ENCODE measurements at regions not wholly inside any gene's neighbourhood (a gene's known extent, or its start where the extent isn't known, plus 50 kb on each side); places are given as distances from the start of the nearest gene placed in this dataset.

DNA sequence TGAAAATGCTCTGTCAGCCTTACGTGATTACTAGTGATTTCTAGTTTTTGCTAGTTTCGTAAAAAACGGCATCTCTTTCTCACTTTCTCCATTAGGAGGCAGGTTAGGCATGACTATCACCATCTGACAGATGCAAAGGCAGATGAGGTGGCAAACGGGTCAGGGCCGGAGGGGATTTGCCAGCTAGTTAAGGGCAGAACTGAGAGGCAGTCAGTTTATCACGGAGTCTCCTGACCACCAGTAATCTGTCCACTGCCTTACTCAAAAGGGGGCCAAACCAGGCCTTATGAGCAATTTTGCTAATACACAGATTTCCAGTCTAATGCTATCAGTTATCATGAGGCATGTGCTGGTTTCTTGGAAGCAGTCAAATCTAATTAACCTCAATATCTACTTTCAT is 159.3 kb downstream of the TSEN15 start:
- Histone ChIP-seq H2AFZ (no peak overlapping the region), H4K20me1 (ENCODE audit: insufficient read depth, poor library complexity, severe bottlenecking) (no peaks in the 10 kb centered on the region), H3K79me2 (no peaks in the 10 kb centered on the region), H3K9me2 (replicated peaks; ENCODE audit: insufficient read depth) (no peaks in the 10 kb centered on the region), H3K4me3 (no peak overlapping the region), H3K9me3 (ENCODE audit: low read depth) (no peaks in the 10 kb centered on the region), H3K27ac (no peak overlapping the region), H3K4me1 (ENCODE audit: insufficient read depth) (peaks cover 3% of the 10 kb centered on the region), H3K4me2 (no peak overlapping the region), H3K27me3 (no peaks in the 10 kb centered on the region), H3K36me3 (replicated peaks; ENCODE audit: insufficient read depth, low read depth) (no peaks in the 10 kb centered on the region)
- 87% methylated on average over 6 of the region's 6 CpGs for WGBS (ENCODE audit: low lambda C conversion rate, missing lambda C conversion rate)
- no peak for DNase-seq (ENCODE audit: low spot score)
- TF ChIP-seq, protein P1, sequence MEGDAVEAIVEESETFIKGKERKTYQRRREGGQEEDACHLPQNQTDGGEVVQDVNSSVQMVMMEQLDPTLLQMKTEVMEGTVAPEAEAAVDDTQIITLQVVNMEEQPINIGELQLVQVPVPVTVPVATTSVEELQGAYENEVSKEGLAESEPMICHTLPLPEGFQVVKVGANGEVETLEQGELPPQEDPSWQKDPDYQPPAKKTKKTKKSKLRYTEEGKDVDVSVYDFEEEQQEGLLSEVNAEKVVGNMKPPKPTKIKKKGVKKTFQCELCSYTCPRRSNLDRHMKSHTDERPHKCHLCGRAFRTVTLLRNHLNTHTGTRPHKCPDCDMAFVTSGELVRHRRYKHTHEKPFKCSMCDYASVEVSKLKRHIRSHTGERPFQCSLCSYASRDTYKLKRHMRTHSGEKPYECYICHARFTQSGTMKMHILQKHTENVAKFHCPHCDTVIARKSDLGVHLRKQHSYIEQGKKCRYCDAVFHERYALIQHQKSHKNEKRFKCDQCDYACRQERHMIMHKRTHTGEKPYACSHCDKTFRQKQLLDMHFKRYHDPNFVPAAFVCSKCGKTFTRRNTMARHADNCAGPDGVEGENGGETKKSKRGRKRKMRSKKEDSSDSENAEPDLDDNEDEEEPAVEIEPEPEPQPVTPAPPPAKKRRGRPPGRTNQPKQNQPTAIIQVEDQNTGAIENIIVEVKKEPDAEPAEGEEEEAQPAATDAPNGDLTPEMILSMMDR (IDR thresholded peaks at IDR 0.05; ENCODE audit: poor library complexity) = peak; percentile 4
- TF ChIP-seq EZH2 (IDR thresholded peaks at IDR 0.05; ENCODE audit: borderline replicate concordance) (no peak), EZH2phosphoT487 (IDR thresholded peaks at IDR 0.05; ENCODE audit: low read depth, severe bottlenecking, unreplicated experiment) (no peak)

DNA sequence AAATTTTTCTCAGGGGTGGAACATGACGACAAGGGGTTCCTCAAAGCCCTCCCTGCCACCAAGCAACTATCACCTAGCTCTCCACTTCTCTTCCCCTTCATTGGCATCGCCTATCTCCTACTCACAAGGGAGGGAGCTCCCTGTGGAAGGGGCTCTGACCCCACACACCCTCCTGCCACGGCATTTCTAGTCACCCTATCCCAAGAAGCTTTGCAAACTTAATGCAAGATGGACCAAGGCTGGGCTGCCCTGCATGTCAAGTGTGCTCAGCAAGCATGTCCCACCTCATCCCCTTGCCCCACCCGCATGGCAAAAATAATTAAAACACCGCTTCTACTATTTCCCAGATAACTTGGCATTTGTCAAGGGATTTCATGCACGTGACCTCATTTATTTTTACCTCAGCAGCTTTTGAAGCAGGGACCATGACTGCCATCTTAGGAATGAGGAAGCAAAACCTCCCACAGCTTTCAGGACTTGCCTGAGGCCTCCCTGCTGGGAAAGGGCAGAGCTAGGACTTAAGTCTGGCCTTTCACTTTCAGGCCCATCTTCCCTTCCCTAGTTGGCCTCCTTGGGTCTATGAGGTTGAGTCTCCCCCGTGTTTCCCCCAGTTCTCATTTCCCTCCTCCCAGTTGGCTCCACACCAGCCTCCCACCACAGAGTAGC is 161.3 kb downstream of the TSEN15 start:
- no peak for TF ChIP-seq EZH2 (IDR thresholded peaks at IDR 0.05; ENCODE audit: borderline replicate concordance)
- TF ChIP-seq, protein P1 (IDR thresholded peaks at IDR 0.05; ENCODE audit: poor library complexity) = no peak
- TF ChIP-seq EZH2phosphoT487 (IDR thresholded peaks at IDR 0.05; ENCODE audit: low read depth, severe bottlenecking, unreplicated experiment) = no peak
- Histone ChIP-seq H3K27ac (peak overlapping the region; percentile 71), H3K79me2 (no peaks in the 10 kb centered on the region), H3K27me3 (no peaks in the 10 kb centered on the region), H3K4me2 (no peak overlapping the region), H3K9me3 (ENCODE audit: low read depth) (no peaks in the 10 kb centered on the region), H3K36me3 (replicated peaks; ENCODE audit: insufficient read depth, low read depth) (no peaks in the 10 kb centered on the region), H3K4me3 (no peak overlapping the region), H3K4me1 (ENCODE audit: insufficient read depth) (peaks cover 3% of the 10 kb centered on the region), H2AFZ (peak overlapping the region; percentile 35), H3K9me2 (replicated peaks; ENCODE audit: insufficient read depth) (no peaks in the 10 kb centered on the region), H4K20me1 (ENCODE audit: insufficient read depth, poor library complexity, severe bottlenecking) (no peaks in the 10 kb centered on the region)
- 78% methylated on average over 7 of the region's 7 CpGs for WGBS (ENCODE audit: low lambda C conversion rate, missing lambda C conversion rate)
- DNase-seq (ENCODE audit: low spot score) = peak; percentile 71

DNA sequence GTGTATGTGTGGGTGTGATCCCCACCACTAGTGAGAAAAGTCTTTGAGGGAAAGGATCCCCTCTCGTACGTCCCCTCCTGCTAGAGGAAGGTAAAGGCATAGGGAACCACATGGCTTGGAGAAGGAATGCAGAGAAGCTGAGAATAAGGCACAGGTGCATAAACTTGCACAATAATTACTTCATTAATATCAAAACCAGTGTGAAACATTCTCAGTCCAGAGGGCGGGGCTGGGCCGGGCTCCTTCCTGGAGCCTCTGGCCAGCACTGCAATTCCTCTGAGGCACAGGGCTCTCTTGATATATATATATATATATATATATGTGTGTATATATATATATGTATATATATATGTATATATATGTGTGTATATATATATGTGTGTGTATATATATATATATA is 162.6 kb downstream of the TSEN15 start:
- Histone ChIP-seq H3K9me3 (ENCODE audit: low read depth) (no peaks in the 10 kb centered on the region), H3K4me3 (no peak overlapping the region), H3K4me1 (ENCODE audit: insufficient read depth) (peaks cover 3% of the 10 kb centered on the region), H3K27me3 (no peaks in the 10 kb centered on the region), H3K79me2 (no peaks in the 10 kb centered on the region), H3K36me3 (replicated peaks; ENCODE audit: insufficient read depth, low read depth) (no peaks in the 10 kb centered on the region), H3K9me2 (replicated peaks; ENCODE audit: insufficient read depth) (no peaks in the 10 kb centered on the region), H4K20me1 (ENCODE audit: insufficient read depth, poor library complexity, severe bottlenecking) (no peaks in the 10 kb centered on the region), H3K4me2 (no peak overlapping the region), H2AFZ (no peak overlapping the region), H3K27ac (no peak overlapping the region)
- DNase-seq (ENCODE audit: low spot score) = no peak
- 98% methylated on average over 4 of the region's 4 CpGs for WGBS (ENCODE audit: low lambda C conversion rate, missing lambda C conversion rate)
- TF ChIP-seq EZH2phosphoT487 (IDR thresholded peaks at IDR 0.05; ENCODE audit: low read depth, severe bottlenecking, unreplicated experiment) = no peak
- no peak for TF ChIP-seq EZH2 (IDR thresholded peaks at IDR 0.05; ENCODE audit: borderline replicate concordance)
- TF ChIP-seq, protein P1 (IDR thresholded peaks at IDR 0.05; ENCODE audit: poor library complexity) = no peak

Data from hepatocyte (in vitro differentiated cells).